ENCODE measurements at regions not wholly inside any gene's neighbourhood (a gene's known extent, or its start where the extent isn't known, plus 50 kb on each side); places are given as distances from the start of the nearest gene placed in this dataset.

- TF ChIP-seq TAL1 (IDR thresholded peaks at IDR 0.05) = no peak
- no peak for TF ChIP-seq ZMIZ1 (IDR thresholded peaks at IDR 0.05; ENCODE audit: low read depth in 2 of 2, low read length in 2 of 2)
- peak in 1 of 2 experiments; percentile 60; a peak in 2 of 4 replicates for TF ChIP-seq MAZ (CRISPR knock-in tag; conservative IDR thresholded peaks at IDR 0.05 in 1 of 2, IDR thresholded peaks at IDR 0.05 in 1 of 2)
- peak; percentile 71; the same call in 1 of the 2 replicates for TF ChIP-seq HNRNPL (IDR thresholded peaks at IDR 0.05; ENCODE audit: low read depth, low read length)
- no peak for TF ChIP-seq ZNF695 (CRISPR knock-in tag; IDR thresholded peaks at IDR 0.05)
- no peak for TF ChIP-seq RAD21 (CRISPR knock-in tag; conservative IDR thresholded peaks at IDR 0.05 in 1 of 2, IDR thresholded peaks at IDR 0.05 in 1 of 2)
- no peak for TF ChIP-seq CBX3 (IDR thresholded peaks at IDR 0.05; ENCODE audit: borderline replicate concordance in 1 of 2, low read length in 2 of 2)
- TF ChIP-seq PHB (CRISPR knock-in tag; IDR thresholded peaks at IDR 0.05) = no peak
- TF ChIP-seq ILK (tag; IDR thresholded peaks at IDR 0.05; ENCODE audit: borderline replicate concordance, low read depth) = no peak
- TF ChIP-seq E2F4 (CRISPR knock-in tag; IDR thresholded peaks at IDR 0.05; ENCODE audit: low read depth) = no peak
- peak; percentile 86 for TF ChIP-seq NR3C1 (CRISPR knock-in tag; IDR thresholded peaks at IDR 0.05)
- TF ChIP-seq KDM1A (IDR thresholded peaks at IDR 0.05) = no peak
- no peak for TF ChIP-seq MCM7 (IDR thresholded peaks at IDR 0.05)
- no peak for TF ChIP-seq CAMTA2 (CRISPR knock-in tag; conservative IDR thresholded peaks at IDR 0.05)
- no peak for TF ChIP-seq THAP7 (CRISPR knock-in tag; IDR thresholded peaks at IDR 0.05)
- TF ChIP-seq ZNF512 (tag; IDR thresholded peaks at IDR 0.05) = no peak
- TF ChIP-seq USF2 (CRISPR knock-in tag; IDR thresholded peaks at IDR 0.05) = 0 out of 2 replicates have a peak, but pooled peaks have one; percentile 22
- TF ChIP-seq CHD1 (IDR thresholded peaks at IDR 0.05; ENCODE audit: low read length) = no peak
- no peak for TF ChIP-seq POLR2AphosphoS5 (IDR thresholded peaks at IDR 0.05; ENCODE audit: control insufficient read depth, insufficient read depth, low read depth, low read length)
Measured at GRCh38 chr12:11500188-11500860, 105.0 kb upstream of the PRB2 start (continued).

Data from K562 (cell line).